ENCODE measurements at regions not wholly inside any gene's neighbourhood (a gene's known extent, or its start where the extent isn't known, plus 50 kb on each side); places are given as distances from the start of the nearest gene placed in this dataset.

- TF ChIP-seq POLR2A (IDR thresholded peaks at IDR 0.05): no peak
- TF ChIP-seq CTCF (IDR thresholded peaks at IDR 0.05): no peak
These were observed 280.6 kb downstream of the SATB1 start for GRCh38 chr3:18144571-18144970.

Measured in ovary (tissue), 3 donors.